Retinal pigment epithelial cell (primary cell): ENCODE measurements at regions not wholly inside any gene's neighbourhood (a gene's known extent, or its start where the extent isn't known, plus 50 kb on each side); places are given as distances from the start of the nearest gene placed in this dataset.

ENCODE experiments used
- DNase-seq: peaks from one replicate; pipeline ENCODE4 v3.0.0-alpha.2; 2010; ENCODE audit warnings: low read depth
- H3K4me3 ChIP-seq: 2 replicates; pipeline ENCODE4 v1.5.1; 2011; ENCODE audit warnings: mild to moderate bottlenecking, low read length, control low read depth, moderate library complexity
- CTCF ChIP-seq: conservative IDR thresholded peaks from 2 replicates; pipeline ENCODE4 v1.5.1; 2011; ENCODE audit warnings: low read depth, low read length, control low read depth, inconsistent platforms

- peak; percentile 33 for DNase-seq
- TF ChIP-seq CTCF = peak; percentile 83
Observed at GRCh38 chr3:39000008-39000450, 51.7 kb downstream of the SCN11A start.

GRCh38 chr3:38998086-38998485 is 53.7 kb downstream of the SCN11A start:
- H3K4me3 ChIP-seq = no peak overlapping the region
- DNase-seq = no peak
- no peak for TF ChIP-seq CTCF

More at GRCh38 chr3:39000008-39000450, 51.7 kb downstream of the SCN11A start:
- H3K4me3 ChIP-seq = no peak overlapping the region

GRCh38 chr3:38996193-38996592 is 55.6 kb downstream of the SCN11A start:
- no peak for TF ChIP-seq CTCF
- H3K4me3 ChIP-seq = no peak overlapping the region
- DNase-seq = no peak

- no peak overlapping the region for H3K4me3 ChIP-seq
- no peak for TF ChIP-seq CTCF
- DNase-seq = no peak
Observed at GRCh38 chr3:38994251-38994650, 57.5 kb downstream of the SCN11A start.

GRCh38 chr3:38992117-38992760 is 59.5 kb downstream of the SCN11A start:
- H3K4me3 ChIP-seq = no peak overlapping the region
- no peak for TF ChIP-seq CTCF
- no peak for DNase-seq

- no peak for DNase-seq
- no peak overlapping the region for H3K4me3 ChIP-seq
- no peak for TF ChIP-seq CTCF
Observed at GRCh38 chr3:38990621-38991020, 61.1 kb downstream of the SCN11A start.

- TF ChIP-seq CTCF = no peak
- H3K4me3 ChIP-seq = no peak overlapping the region
- no peak for DNase-seq
Observed at GRCh38 chr3:38989917-38990510, 61.7 kb downstream of the SCN11A start.
